ENCODE measurements at regions not wholly inside any gene's neighbourhood (a gene's known extent, or its start where the extent isn't known, plus 50 kb on each side); places are given as distances from the start of the nearest gene placed in this dataset.

GRCh38 chr7:109893231-109893630 lies 1197.7 kb upstream of the LRRN3 start:
- Histone ChIP-seq H2BK15ac (ENCODE audit: low read depth, low read length) (no peak overlapping the region), H3K4me3 (ENCODE audit: insufficient read depth, low read depth, low read length) (peak overlapping the region; percentile 39; the same call in 1 of the 2 replicates), H2AK5ac (ENCODE audit: low read depth, low read length) (no peak overlapping the region), H4K8ac (ENCODE audit: low read depth in 2 of 2, low read length in 2 of 2) (no peak overlapping the region), H3K4ac (ENCODE audit: low read depth, low read length) (no peak overlapping the region), H3K27ac (ENCODE audit: insufficient read depth, low read length) (no peak overlapping the region), H3K56ac (ENCODE audit: extremely low read depth, insufficient read depth, low read length) (no peak overlapping the region), H3K23ac (ENCODE audit: low read depth, low read length) (no peak overlapping the region), H3K14ac (replicated peaks; ENCODE audit: low read depth, low read length) (no peak overlapping the region), H2AFZ (replicated peaks; ENCODE audit: low read length, poor library complexity) (no peak overlapping the region), H4K91ac (ENCODE audit: insufficient read depth, low read depth, low read length) (no peak overlapping the region), H3K9ac (ENCODE audit: low read depth, low read length) (no peak overlapping the region), H3K27me3 (ENCODE audit: control insufficient read depth, insufficient read depth, low read length) (no peaks in the 10 kb centered on the region), H3K9me1 (ENCODE audit: insufficient read depth, low read length) (no peaks in the 10 kb centered on the region), H2BK20ac (ENCODE audit: low read depth, low read length) (0 out of 2 replicates have a peak overlapping the region, but pooled peaks have one; percentile 61), H3K4me2 (ENCODE audit: low read depth, low read length) (peak overlapping the region; percentile 61; the same call in 1 of the 2 replicates), H4K20me1 (ENCODE audit: insufficient read depth, low read length) (no peaks in the 10 kb centered on the region), H3K79me1 (ENCODE audit: low read depth in 1 of 2, low read length in 2 of 2) (no peaks in the 10 kb centered on the region), H3K9me3 (ENCODE audit: control insufficient read depth, insufficient read depth, low read length) (no peaks in the 10 kb centered on the region), H4K5ac (ENCODE audit: low read depth, low read length) (no peak overlapping the region), H2BK120ac (ENCODE audit: low read depth, low read length) (peak overlapping the region; percentile 34; the same call in 1 of the 2 replicates), H3K4me1 (ENCODE audit: control insufficient read depth, insufficient read depth, low read length) (no peaks in the 10 kb centered on the region), H3K36me3 (ENCODE audit: control insufficient read depth, insufficient read depth, low read length) (no peaks in the 10 kb centered on the region), H3K18ac (ENCODE audit: low read depth, low read length) (no peak overlapping the region), H2AK9ac (replicated peaks; ENCODE audit: low read depth, low read length, poor library complexity) (no peak overlapping the region), H2BK5ac (ENCODE audit: low read depth, low read length, poor library complexity, severe bottlenecking) (peak overlapping the region; percentile 50)
- ChIA-PET CTCF (no interaction called here), POLR2A (ENCODE audit: unreplicated experiment) (no interaction called here)
- intact Hi-C loops (cut with micrococcal nuclease) (no loop called here), dilution Hi-C loops (cut with HindIII; ENCODE audit: low sequenced_read_pairs, unreplicated experiment) (no loop called here), in situ Hi-C loops (cut with MboI; ENCODE audit: low sequenced_read_pairs) (no loop called here)
- no peak for TF ChIP-seq RCOR1 (IDR thresholded peaks at IDR 0.05; ENCODE audit: insufficient replicate concordance, low read length)
- DNase-seq: peak; percentile 18
- BruUV-seq (replicated peaks): no TSS peak
- no CpG with 5 or more reads among the region's 2 CpGs for WGBS, 2 experiments (ENCODE audit: extremely low coverage in 2 of 2, insufficient read length in 1 of 2)
- ATAC-seq (ENCODE audit: low read depth): peak; percentile 67
